ENCODE measurements at regions not wholly inside any gene's neighbourhood (a gene's known extent, or its start where the extent isn't known, plus 50 kb on each side); places are given as distances from the start of the nearest gene placed in this dataset.
A peak's percentile ranks its signal among the peaks of the same experiment; 100 is the strongest.

DNA sequence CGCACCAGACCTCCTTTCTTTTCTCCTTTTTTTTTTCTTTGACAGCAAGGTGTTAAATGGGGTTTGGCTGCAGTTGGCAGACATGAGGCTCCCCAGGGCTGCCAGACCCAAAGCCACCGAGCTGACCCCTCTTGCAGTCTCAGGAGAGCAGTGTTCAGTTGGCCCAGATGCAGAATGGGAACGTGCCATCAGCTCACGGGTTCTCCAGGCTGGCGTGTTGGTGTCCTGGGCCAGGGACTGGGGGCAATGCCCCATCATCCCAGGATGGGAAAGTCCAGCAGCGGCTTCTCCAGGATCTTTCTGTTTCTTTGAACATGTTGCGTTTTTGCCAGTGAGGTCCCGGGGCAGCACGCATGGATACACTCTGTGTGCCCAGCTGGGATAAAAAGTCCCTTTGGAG, 114.6 kb upstream of the KCTD7 start:
- H3K4me3 ChIP-seq (ENCODE audit: low read depth, low read length), result no peak overlapping the region
- in situ Hi-C loops (cut with HindIII; ENCODE audit: low sequenced_read_pairs), result no loop called here
- DNase-seq (ENCODE audit: low read depth), result no peak
- TF ChIP-seq, protein P1, sequence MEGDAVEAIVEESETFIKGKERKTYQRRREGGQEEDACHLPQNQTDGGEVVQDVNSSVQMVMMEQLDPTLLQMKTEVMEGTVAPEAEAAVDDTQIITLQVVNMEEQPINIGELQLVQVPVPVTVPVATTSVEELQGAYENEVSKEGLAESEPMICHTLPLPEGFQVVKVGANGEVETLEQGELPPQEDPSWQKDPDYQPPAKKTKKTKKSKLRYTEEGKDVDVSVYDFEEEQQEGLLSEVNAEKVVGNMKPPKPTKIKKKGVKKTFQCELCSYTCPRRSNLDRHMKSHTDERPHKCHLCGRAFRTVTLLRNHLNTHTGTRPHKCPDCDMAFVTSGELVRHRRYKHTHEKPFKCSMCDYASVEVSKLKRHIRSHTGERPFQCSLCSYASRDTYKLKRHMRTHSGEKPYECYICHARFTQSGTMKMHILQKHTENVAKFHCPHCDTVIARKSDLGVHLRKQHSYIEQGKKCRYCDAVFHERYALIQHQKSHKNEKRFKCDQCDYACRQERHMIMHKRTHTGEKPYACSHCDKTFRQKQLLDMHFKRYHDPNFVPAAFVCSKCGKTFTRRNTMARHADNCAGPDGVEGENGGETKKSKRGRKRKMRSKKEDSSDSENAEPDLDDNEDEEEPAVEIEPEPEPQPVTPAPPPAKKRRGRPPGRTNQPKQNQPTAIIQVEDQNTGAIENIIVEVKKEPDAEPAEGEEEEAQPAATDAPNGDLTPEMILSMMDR (IDR thresholded peaks at IDR 0.05; ENCODE audit: low read depth, low read length, missing control alignments), result no peak

DNA sequence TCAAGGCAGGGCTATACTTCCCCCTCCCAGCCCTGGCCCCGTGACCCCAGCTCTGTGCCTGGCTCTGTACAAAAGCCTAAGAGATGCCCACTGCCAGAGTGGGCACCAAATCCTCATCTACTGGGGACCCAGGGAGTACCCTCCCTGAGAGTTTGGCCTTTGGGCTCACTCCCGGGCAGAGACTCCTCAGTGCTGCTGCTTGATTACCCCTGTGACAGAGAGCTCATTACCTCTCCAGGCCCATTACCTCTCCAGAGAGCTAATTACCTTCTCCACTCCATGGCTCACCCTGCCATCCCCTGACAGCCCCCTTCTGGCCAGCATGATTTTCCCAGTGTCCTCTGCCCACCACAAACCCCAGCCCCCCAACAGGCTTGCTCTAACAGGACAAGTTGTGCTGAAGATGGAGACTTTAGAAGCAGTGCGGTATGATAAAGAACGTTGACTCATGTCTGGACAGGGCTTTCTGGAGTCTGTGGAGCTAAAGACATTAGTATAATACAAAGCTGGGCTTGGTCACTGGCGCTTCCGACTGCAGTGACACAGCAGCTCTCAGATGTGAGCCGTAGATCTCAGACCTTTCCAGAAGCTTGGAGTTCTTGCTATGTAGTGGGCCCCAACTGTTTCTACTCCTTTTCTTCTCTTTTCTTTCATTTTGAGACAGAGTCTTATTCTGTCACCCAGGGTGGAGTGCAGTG, 111.3 kb upstream of the KCTD7 start:
- in situ Hi-C loops (cut with HindIII; ENCODE audit: low sequenced_read_pairs), result no loop called here
- TF ChIP-seq, protein P1 (IDR thresholded peaks at IDR 0.05; ENCODE audit: low read depth, low read length, missing control alignments), result no peak
- DNase-seq (ENCODE audit: low read depth), result no peak
- H3K4me3 ChIP-seq (ENCODE audit: low read depth, low read length), result no peak overlapping the region

DNA sequence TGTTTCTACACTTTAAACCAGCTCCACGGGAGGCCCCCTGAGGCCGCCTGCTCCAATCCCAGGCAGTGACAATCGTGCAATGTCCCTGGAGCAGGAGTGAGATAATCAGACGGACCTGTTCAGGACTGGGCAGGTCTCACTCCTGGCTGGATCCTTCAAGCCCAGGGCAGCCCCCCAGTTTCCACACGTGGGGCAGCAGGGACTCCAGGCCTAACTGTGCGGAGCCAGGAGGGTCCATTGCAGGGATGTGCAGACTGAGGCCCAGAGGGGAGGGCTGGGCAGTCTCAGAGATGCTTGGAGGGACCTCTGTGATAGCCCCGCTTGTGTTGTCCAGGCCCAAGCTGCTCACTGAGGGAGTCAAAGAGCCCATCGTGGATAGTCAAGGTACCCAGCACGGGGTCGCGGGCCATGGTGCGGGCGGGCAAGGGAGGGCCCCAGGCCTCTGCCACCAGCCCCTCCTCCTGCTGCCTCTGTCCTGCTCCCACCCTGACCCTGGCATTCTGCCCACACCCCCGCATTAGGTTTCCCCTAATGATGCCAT, 110.5 kb upstream of the KCTD7 start:
- TF ChIP-seq, protein P1 (IDR thresholded peaks at IDR 0.05; ENCODE audit: low read depth, low read length, missing control alignments), result no peak
- no peak overlapping the region for H3K4me3 ChIP-seq (ENCODE audit: low read depth, low read length)
- in situ Hi-C loops (cut with HindIII; ENCODE audit: low sequenced_read_pairs), result no loop called here
- no peak for DNase-seq (ENCODE audit: low read depth)

DNA sequence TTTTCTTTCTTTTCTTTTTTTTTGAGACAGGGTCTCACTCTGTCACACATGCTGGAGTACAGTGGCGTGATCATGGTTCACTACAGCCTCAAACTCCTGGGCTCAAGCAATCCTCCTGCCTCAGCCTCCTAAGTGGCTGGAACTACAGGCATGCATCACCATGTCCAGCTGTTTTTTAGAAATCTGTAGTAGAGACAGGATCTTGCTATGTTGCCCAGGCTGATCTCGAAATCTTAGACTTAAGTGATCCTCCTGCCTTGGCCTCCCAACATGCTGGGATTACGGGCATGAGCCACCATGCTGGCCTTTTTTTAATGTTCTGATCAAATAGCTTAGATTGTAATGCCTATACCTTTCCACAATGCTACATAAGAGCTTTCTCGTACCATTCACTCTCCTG, 107.0 kb upstream of the KCTD7 start:
- TF ChIP-seq, protein P1 (IDR thresholded peaks at IDR 0.05; ENCODE audit: low read depth, low read length, missing control alignments), result no peak
- DNase-seq (ENCODE audit: low read depth), result no peak
- no peak overlapping the region for H3K4me3 ChIP-seq (ENCODE audit: low read depth, low read length)
- in situ Hi-C loops (cut with HindIII; ENCODE audit: low sequenced_read_pairs), result no loop called here

DNA sequence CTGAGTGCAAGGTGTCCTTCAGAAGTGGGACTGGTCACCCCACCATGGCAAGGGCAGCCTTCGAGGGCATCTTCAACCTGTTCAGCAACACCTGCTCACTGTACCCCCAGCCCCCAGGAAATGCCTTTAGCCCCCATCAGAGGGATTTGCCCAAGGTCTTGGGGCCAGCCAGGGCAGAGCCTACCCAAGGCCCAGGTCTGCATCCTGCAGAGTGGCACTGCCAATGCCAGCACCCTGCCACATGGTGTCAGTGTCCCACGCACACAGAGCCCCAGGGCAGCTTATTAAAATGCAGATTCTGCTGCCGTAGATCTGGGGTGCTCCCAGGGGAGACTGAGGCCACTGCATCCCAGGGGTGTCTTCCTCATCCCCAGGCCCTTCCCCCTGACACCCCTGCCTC, 106.2 kb upstream of the KCTD7 start:
- in situ Hi-C loops (cut with HindIII; ENCODE audit: low sequenced_read_pairs), result no loop called here
- TF ChIP-seq, protein P1 (IDR thresholded peaks at IDR 0.05; ENCODE audit: low read depth, low read length, missing control alignments), result peak; percentile 27
- DNase-seq (ENCODE audit: low read depth), result no peak
- no peak overlapping the region for H3K4me3 ChIP-seq (ENCODE audit: low read depth, low read length)

DNA sequence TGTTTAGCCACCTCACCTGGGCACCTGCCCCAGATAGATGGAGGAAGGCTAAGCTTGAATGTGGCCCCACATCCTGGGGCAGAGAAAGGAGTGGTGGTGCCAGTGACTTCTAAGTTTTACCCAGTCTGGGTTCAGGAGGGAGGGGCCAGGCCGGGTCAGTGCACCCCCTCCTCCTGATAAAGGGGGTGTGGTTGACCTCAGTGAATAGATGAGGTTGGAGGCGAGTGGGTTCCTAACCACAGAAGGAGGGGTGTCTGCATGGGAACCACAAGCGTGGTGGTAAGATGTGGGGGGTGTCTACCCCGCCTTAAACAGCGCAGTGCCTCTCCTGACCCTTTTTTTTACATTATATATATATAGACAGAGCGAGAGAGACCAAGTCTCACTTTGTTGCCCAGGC, 105.3 kb upstream of the KCTD7 start:
- TF ChIP-seq, protein P1 (IDR thresholded peaks at IDR 0.05; ENCODE audit: low read depth, low read length, missing control alignments), result no peak
- DNase-seq (ENCODE audit: low read depth), result no peak
- H3K4me3 ChIP-seq (ENCODE audit: low read depth, low read length), result no peak overlapping the region
- in situ Hi-C loops (cut with HindIII; ENCODE audit: low sequenced_read_pairs), result no loop called here

All from astrocyte of the cerebellum (primary cell).